SK-N-SH (cell line): ENCODE measurements at regions not wholly inside any gene's neighbourhood (a gene's known extent, or its start where the extent isn't known, plus 50 kb on each side); places are given as distances from the start of the nearest gene placed in this dataset.

Experiments used
- CTCF ChIA-PET: fragments of 300-600, 350-600 bp; formaldehyde crosslinking; extraction: SDS; loops from one replicate; lab custom pipeline; 2021; lab: Yijun Ruan, JAX
- POLR2A ChIA-PET: fragments of 350-600 bp; sonication (Branson Sonifier 250); formaldehyde crosslinking; extraction: SDS; loops from one replicate; lab custom pipeline; 2020; ENCODE audit warnings: antibody characterized with exemption, inconsistent platforms; lab: Yijun Ruan, JAX
- DNase-seq: peaks from one replicate; pipeline ENCODE4 v3.0.0; 2012
- H2AFZ ChIP-seq: fragments of 200-600 bp; sonication (generic); 2 replicates; pipeline ENCODE4 v1.8.1; 2016; ENCODE audit warnings: antibody characterized with exemption, mild to moderate bottlenecking, low read depth
- H3F3A ChIP-seq: fragments of 200-600 bp; sonication (generic); replicated peaks from 2 replicates; pipeline ENCODE3; 2016; ENCODE audit warnings: antibody characterized with exemption, mild to moderate bottlenecking; ENCODE audit not compliant: insufficient read depth
- H3K27ac ChIP-seq, 2 experiments: fragments of 200-500 bp in 1 of 2; fragments of 200-600 bp in 1 of 2; sonication (Bioruptor generic) in 1 of 2; sonication (generic), shearing (Covaris generic) in 1 of 2; 2 replicates each; pipeline versions ENCODE4 v1.5.1 to v1.6.1; 2014 to 2016; ENCODE audit warnings: low read depth in 2 of 2, inconsistent platforms in 1 of 2, low read length in 1 of 2, mild to moderate bottlenecking in 1 of 2, mixed read lengths in 1 of 2
- H3K27me3 ChIP-seq: fragments of 200-600 bp; sonication (generic), shearing (Covaris generic); 2 replicates; pipeline ENCODE4 v1.6.1; 2016; ENCODE audit warnings: mixed run types; ENCODE audit not compliant: insufficient read depth
- H3K36me3 ChIP-seq, 2 experiments: fragments of 200-500 bp in 1 of 2; fragments of 200-600 bp in 1 of 2; sonication (Bioruptor generic) in 1 of 2; sonication (generic) in 1 of 2; replicated peaks in 1 of 2; 2 replicates each; pipeline versions ENCODE3 to v1.5.1; 2014 to 2016; ENCODE audit warnings: low read length in 1 of 2, mild to moderate bottlenecking in 1 of 2; ENCODE audit not compliant: insufficient read depth in 2 of 2, control insufficient read depth in 1 of 2
- H3K4me1 ChIP-seq, 2 experiments: fragments of 200-500 bp in 1 of 2; fragments of 200-600 bp in 1 of 2; sonication (Bioruptor generic) in 1 of 2; sonication (generic), shearing (Covaris generic) in 1 of 2; 2 replicates each; pipeline versions ENCODE4 v1.5.1 to v1.6.1; 2014 to 2016; ENCODE audit warnings: low read depth in 1 of 2, low read length in 1 of 2, mixed run types in 1 of 2; ENCODE audit not compliant: insufficient read depth in 2 of 2, control insufficient read depth in 1 of 2
- H3K4me2 ChIP-seq: fragments of 200-600 bp; sonication (generic), shearing (Covaris generic); 2 replicates; pipeline ENCODE4 v1.6.1; 2017; ENCODE audit warnings: mixed run types
- H3K4me3 ChIP-seq, 2 experiments: fragments of 200-500 bp in 1 of 2; fragments of 200-600 bp in 1 of 2; sonication (Bioruptor generic) in 1 of 2; sonication (generic), shearing (Covaris generic) in 1 of 2; 2 replicates each; pipeline versions ENCODE4 v1.5.1 to v1.8.1; 2014 to 2016; ENCODE audit warnings: low read depth in 2 of 2, inconsistent platforms in 1 of 2, low read length in 1 of 2, mild to moderate bottlenecking in 1 of 2, mixed read lengths in 1 of 2, moderate library complexity in 1 of 2
- H3K79me2 ChIP-seq: fragments of 200-600 bp; sonication (generic); 2 replicates; pipeline ENCODE4 v1.8.1; 2017; ENCODE audit warnings: mild to moderate bottlenecking; ENCODE audit not compliant: insufficient read depth
- H3K9ac ChIP-seq: fragments of 200-600 bp; sonication (generic); 2 replicates; pipeline ENCODE4 v1.6.1; 2017; ENCODE audit warnings: mixed run types
- H3K9me2 ChIP-seq: fragments of 200-600 bp; sonication (generic); 2 replicates; pipeline ENCODE4 v1.6.1; 2017; ENCODE audit warnings: mixed run types
- H3K9me3 ChIP-seq: fragments of 200-600 bp; sonication (generic); 2 replicates; pipeline ENCODE4 v1.6.1; 2017; ENCODE audit warnings: mixed run types, mild to moderate bottlenecking, moderate library complexity
- H4K20me1 ChIP-seq: fragments of 200-600 bp; sonication (generic); 2 replicates; pipeline ENCODE4 v1.6.1; 2017; ENCODE audit warnings: mild to moderate bottlenecking, mixed run types; ENCODE audit not compliant: insufficient read depth
- CHD2 ChIP-seq: fragments of 150-350 bp; IDR thresholded peaks from 2 replicates; pipeline ENCODE4 v1.6.1; 2018; ENCODE audit warnings: low read length; ENCODE audit not compliant: partially characterized antibody
- FOXM1 ChIP-seq: IDR thresholded peaks from 2 replicates; pipeline ENCODE4 v1.4.0; 2012; ENCODE audit warnings: low read depth, mild to moderate bottlenecking
- GABPA ChIP-seq: IDR thresholded peaks from 2 replicates; pipeline ENCODE4 v1.4.0; 2012; ENCODE audit warnings: low read depth, mild to moderate bottlenecking
- GATA2 ChIP-seq: sonication (generic); formaldehyde crosslinking; IDR thresholded peaks from 2 replicates; pipeline ENCODE4 v1.5.0; 2020; ENCODE audit warnings: mild to moderate bottlenecking, missing genetic modification reagents
- MEF2A ChIP-seq: IDR thresholded peaks from 2 replicates; pipeline ENCODE4 v1.4.0; 2012; ENCODE audit warnings: low read depth, borderline replicate concordance
- MXI1 ChIP-seq: IDR thresholded peaks from 2 replicates; pipeline ENCODE4 v1.6.1; 2012; ENCODE audit warnings: mild to moderate bottlenecking, low read depth, low read length, improper control_type of control experiment
- POLR2AphosphoS5 ChIP-seq: IDR thresholded peaks from 2 replicates; pipeline ENCODE4 v1.6.1; 2012; ENCODE audit warnings: low read depth, low read length
- RCOR1 ChIP-seq: fragments of 150-350 bp; IDR thresholded peaks from 2 replicates; pipeline ENCODE4 v1.6.1; 2017; ENCODE audit warnings: antibody characterized with exemption, low read length
- RXRA ChIP-seq: IDR thresholded peaks from 2 replicates; pipeline ENCODE4 v1.4.0; 2012; ENCODE audit warnings: low read depth, mild to moderate bottlenecking, borderline replicate concordance
- SMC3 ChIP-seq: IDR thresholded peaks from 2 replicates; pipeline ENCODE4 v1.6.1; 2012; ENCODE audit warnings: low read depth, low read length, improper control_type of control experiment
- whole genome bisulfite sequencing: methylation state at CpG from one replicate; pipeline ENCODE4 v1.1.6; 2017; ENCODE audit warnings: low lambda C conversion rate; 5-methylcytosine and 5-hydroxymethylcytosine counted together
- TF ChIP-seq, protein P1 (sequence below): fragments of 200-600 bp; sonication (generic); IDR thresholded peaks from 2 replicates; pipeline ENCODE4 v1.6.1; 2017; ENCODE audit warnings: antibody characterized with exemption, mild to moderate bottlenecking, moderate library complexity
- TF ChIP-seq, protein P2 (sequence below): fragments of 150-350 bp; IDR thresholded peaks from 2 replicates; pipeline ENCODE4 v1.6.1; 2017; ENCODE audit warnings: antibody characterized with exemption, low read length, low read depth, borderline replicate concordance
- TF ChIP-seq, protein P3 (sequence below): IDR thresholded peaks from 2 replicates; pipeline ENCODE4 v1.4.0; 2012; ENCODE audit warnings: low read depth, borderline replicate concordance

DNA sequence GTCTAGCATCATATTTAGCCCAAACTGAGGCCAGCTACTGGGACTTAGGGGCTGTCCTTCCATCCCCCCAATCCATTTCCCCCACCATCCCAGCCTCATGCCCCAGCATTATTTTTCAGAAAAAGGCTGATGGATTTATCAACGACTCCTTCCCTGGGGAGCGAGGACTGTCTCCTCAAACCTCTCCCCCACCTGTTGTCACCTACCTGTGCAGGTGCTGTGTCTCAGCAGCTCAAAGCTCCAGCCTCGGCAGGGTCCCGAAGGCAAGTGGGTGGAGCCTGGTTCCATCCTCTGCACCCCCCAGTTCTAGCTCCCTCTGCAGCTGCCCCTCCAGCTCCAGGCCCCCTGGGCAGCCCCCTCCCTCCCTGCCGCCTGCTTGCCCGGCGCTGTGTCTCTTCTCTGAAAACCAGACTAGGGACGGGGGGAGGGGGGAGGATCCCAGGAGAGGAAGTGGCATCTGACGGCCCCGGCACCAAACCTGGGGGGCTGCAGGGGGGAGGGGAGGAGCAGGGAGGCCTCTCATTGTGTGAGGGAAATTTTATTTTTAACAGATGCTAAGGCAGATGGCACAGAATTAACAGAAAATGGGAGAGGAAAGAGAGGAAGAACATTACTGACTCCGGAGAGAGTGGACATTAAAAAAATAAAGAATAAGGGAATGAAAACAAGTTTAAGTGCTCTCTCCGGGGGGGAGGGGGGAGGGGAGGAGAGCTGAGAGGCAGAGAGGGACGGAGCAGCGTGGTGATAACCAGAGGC, 61.7 kb upstream of the PAX2 start:
- Histone ChIP-seq H3K4me3 (peak overlapping the region in 1 of 2 experiments; percentile 17; a peak in 1 of 4 replicates), H3K9me3 (no peaks in the 10 kb centered on the region)

DNA sequence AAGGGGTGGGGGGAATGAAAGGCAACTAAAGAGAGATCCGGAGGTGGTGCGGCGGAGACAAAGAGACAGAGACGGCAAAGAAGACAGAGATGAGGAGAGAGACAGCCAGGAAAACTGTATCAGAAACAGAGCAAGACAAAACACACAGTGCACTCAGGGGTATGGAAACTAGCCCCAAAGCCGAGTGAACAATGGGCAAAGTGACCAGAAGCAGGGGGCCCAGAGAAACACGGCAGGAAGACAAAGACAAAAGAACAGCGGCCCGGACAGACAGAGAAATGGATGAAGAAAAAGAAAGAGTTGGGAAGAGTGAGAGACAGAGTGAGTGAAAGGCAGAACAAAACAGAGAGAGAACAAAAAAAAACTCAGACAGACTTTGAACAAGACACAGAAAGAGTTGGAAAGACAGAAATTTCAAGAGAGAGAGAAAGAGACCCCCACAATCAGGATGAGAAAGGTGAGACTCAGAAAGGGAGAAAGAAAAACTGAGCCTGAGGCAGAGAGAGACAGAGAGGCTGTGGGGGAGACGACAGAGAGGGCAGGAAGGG, 60.6 kb upstream of the PAX2 start:
- H3K4me2 ChIP-seq = no peak overlapping the region
- no peak overlapping the region for H3K4me3 ChIP-seq
- 48% methylated on average over 9 of the region's 9 CpGs for WGBS
- no peaks in the 10 kb centered on the region for H3K36me3 ChIP-seq
- no peaks in the 10 kb centered on the region for H3K79me2 ChIP-seq
- H3F3A ChIP-seq = no peaks in the 10 kb centered on the region
- TF ChIP-seq GATA2 = no peak
- TF ChIP-seq RXRA = no peak
- TF ChIP-seq, protein P1, sequence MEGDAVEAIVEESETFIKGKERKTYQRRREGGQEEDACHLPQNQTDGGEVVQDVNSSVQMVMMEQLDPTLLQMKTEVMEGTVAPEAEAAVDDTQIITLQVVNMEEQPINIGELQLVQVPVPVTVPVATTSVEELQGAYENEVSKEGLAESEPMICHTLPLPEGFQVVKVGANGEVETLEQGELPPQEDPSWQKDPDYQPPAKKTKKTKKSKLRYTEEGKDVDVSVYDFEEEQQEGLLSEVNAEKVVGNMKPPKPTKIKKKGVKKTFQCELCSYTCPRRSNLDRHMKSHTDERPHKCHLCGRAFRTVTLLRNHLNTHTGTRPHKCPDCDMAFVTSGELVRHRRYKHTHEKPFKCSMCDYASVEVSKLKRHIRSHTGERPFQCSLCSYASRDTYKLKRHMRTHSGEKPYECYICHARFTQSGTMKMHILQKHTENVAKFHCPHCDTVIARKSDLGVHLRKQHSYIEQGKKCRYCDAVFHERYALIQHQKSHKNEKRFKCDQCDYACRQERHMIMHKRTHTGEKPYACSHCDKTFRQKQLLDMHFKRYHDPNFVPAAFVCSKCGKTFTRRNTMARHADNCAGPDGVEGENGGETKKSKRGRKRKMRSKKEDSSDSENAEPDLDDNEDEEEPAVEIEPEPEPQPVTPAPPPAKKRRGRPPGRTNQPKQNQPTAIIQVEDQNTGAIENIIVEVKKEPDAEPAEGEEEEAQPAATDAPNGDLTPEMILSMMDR = no peak
- no peak for TF ChIP-seq RCOR1
- TF ChIP-seq SMC3 = no peak
- TF ChIP-seq MEF2A = no peak
- TF ChIP-seq, protein P2, sequence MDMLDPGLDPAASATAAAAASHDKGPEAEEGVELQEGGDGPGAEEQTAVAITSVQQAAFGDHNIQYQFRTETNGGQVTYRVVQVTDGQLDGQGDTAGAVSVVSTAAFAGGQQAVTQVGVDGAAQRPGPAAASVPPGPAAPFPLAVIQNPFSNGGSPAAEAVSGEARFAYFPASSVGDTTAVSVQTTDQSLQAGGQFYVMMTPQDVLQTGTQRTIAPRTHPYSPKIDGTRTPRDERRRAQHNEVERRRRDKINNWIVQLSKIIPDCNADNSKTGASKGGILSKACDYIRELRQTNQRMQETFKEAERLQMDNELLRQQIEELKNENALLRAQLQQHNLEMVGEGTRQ = no peak
- TF ChIP-seq GABPA = no peak
- no peak for TF ChIP-seq POLR2AphosphoS5
- TF ChIP-seq, protein P3, sequence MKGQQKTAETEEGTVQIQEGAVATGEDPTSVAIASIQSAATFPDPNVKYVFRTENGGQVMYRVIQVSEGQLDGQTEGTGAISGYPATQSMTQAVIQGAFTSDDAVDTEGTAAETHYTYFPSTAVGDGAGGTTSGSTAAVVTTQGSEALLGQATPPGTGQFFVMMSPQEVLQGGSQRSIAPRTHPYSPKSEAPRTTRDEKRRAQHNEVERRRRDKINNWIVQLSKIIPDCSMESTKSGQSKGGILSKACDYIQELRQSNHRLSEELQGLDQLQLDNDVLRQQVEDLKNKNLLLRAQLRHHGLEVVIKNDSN = no peak
- no peak for TF ChIP-seq MXI1
- TF ChIP-seq, all 33 proteins: peak for 0
- ChIA-PET CTCF (interaction anchor here (0.7 to 2.8 kb wide), 2 partner anchors 58 to 82 kb away, joined by 3 to 8 read pairs; no protein-coding TSS in a partner anchor), POLR2A (no interaction called here)
- Histone ChIP-seq H3K27me3 (peaks cover 58% of the 10 kb centered on the region; the same call in 1 of the 2 replicates), H2AFZ (no peak overlapping the region), H4K20me1 (peaks cover 3% of the 10 kb centered on the region; the same call in 1 of the 2 replicates), H3K27ac (peak overlapping the region in 1 of 2 experiments; percentile 68; a peak in 2 of 4 replicates), H3K9me3 (no peaks in the 10 kb centered on the region), H3K9me2 (no peaks in the 10 kb centered on the region), H3K9ac (no peak overlapping the region), H3K4me1 (peaks cover 0 to 44% of the 10 kb centered on the region in 2 experiments; a peak in 2 of 4 replicates)
- no peak for DNase-seq

More for the DNA sequence above, 61.7 kb upstream of the PAX2 start:
- H2AFZ ChIP-seq = no peak overlapping the region
- peak; percentile 76 for DNase-seq
- WGBS = 13% methylated on average over 11 of the region's 14 CpGs
- H3K36me3 ChIP-seq = no peaks in the 10 kb centered on the region
- POLR2A ChIA-PET = interaction anchor here (0.5 to 1.0 kb wide), 4 partner anchors 29 to 1010 kb away, joined by 3 to 5 read pairs (median 3); no protein-coding TSS in a partner anchor
- peaks cover 0 to 43% of the 10 kb centered on the region in 2 experiments; a peak in 2 of 4 replicates for H3K4me1 ChIP-seq
- TF ChIP-seq FOXM1 (no peak), CHD2 (peak; percentile 22)
- TF ChIP-seq, all 33 proteins: peak for 1
- H3K9me2 ChIP-seq = no peaks in the 10 kb centered on the region
- CTCF ChIA-PET = interaction anchor here (1.0 to 2.8 kb wide), 8 partner anchors 10 to 121 kb away, joined by 3 to 8 read pairs (median 6); no protein-coding TSS in a partner anchor
- no peaks in the 10 kb centered on the region for H3F3A ChIP-seq
- H3K27me3 ChIP-seq = peaks cover 49% of the 10 kb centered on the region; the same call in 1 of the 2 replicates
- no peak overlapping the region for H3K9ac ChIP-seq
- no peaks in the 10 kb centered on the region for H3K79me2 ChIP-seq
- H3K4me2 ChIP-seq = no peak overlapping the region
- H3K27ac ChIP-seq = peak overlapping the region in 1 of 2 experiments; percentile 68; a peak in 2 of 4 replicates
- peaks cover 3% of the 10 kb centered on the region; the same call in 1 of the 2 replicates for H4K20me1 ChIP-seq
